Mesenchymal stem cell (in vitro differentiated cells and primary cell): ENCODE measurements at regions not wholly inside any gene's neighbourhood (a gene's known extent, or its start where the extent isn't known, plus 50 kb on each side); places are given as distances from the start of the nearest gene placed in this dataset.
"Not testable (repeated sequence)": the region's sequence is repeated elsewhere in the genome, so short reads cannot be mapped to it uniquely, and the experiment has no call there.

Experiments
- DNase-seq: peaks from one replicate; pipeline ENCODE4 v3.0.0-alpha.2; 2013
- H2AFZ ChIP-seq: one replicate; pipeline ENCODE4 v1.6.1; 2013; ENCODE audit warnings: low read depth, mild to moderate bottlenecking, control low read depth, inconsistent platforms, low read length, moderate library complexity
- H2AK5ac ChIP-seq: 2 replicates; pipeline ENCODE4 v1.6.1; 2013; ENCODE audit warnings: low read length, moderate library complexity, mild to moderate bottlenecking, inconsistent platforms; ENCODE audit not compliant: severe bottlenecking
- H2BK120ac ChIP-seq: one replicate; pipeline ENCODE4 v1.6.1; 2013; ENCODE audit warnings: low read depth, mild to moderate bottlenecking, inconsistent platforms, low read length, moderate library complexity
- H2BK12ac ChIP-seq, 2 experiments: one replicate each; pipeline ENCODE4 v1.6.1; 2013; ENCODE audit warnings: inconsistent platforms in 2 of 2, low read length in 2 of 2, mild to moderate bottlenecking in 2 of 2, moderate library complexity in 2 of 2, control low read depth in 1 of 2
- H2BK15ac ChIP-seq: one replicate; pipeline ENCODE4 v1.6.1; 2013; ENCODE audit warnings: mild to moderate bottlenecking, low read depth, inconsistent platforms; ENCODE audit not compliant: poor library complexity, severe bottlenecking
- H2BK5ac ChIP-seq: 2 replicates; pipeline ENCODE4 v1.6.1; 2013; ENCODE audit warnings: low read depth, mild to moderate bottlenecking, low read length, control low read depth, inconsistent platforms; ENCODE audit not compliant: poor library complexity, severe bottlenecking
- H3K14ac ChIP-seq, 2 experiments: one replicate each; pipeline ENCODE4 v1.6.1; 2013; ENCODE audit warnings: inconsistent platforms in 2 of 2, low read length in 2 of 2, control low read depth in 1 of 2, mild to moderate bottlenecking in 1 of 2, moderate library complexity in 1 of 2
- H3K18ac ChIP-seq, 2 experiments: one replicate each; pipeline ENCODE4 v1.6.1; 2013; ENCODE audit warnings: inconsistent platforms in 2 of 2, low read length in 2 of 2, control low read depth in 1 of 2, low read depth in 1 of 2, mild to moderate bottlenecking in 1 of 2
- H3K23ac ChIP-seq, 2 experiments: one replicate each; pipeline ENCODE4 v1.6.1; 2013; ENCODE audit warnings: inconsistent platforms in 2 of 2, low read length in 2 of 2, mild to moderate bottlenecking in 2 of 2, moderate library complexity in 2 of 2, control low read depth in 1 of 2
- H3K27ac ChIP-seq: 2 replicates; pipeline ENCODE4 v1.5.1; 2013; ENCODE audit warnings: mild to moderate bottlenecking, moderate library complexity, low read length, control low read depth, inconsistent platforms; ENCODE audit not compliant: poor library complexity, severe bottlenecking
- H3K27me3 ChIP-seq, 2 experiments: 2 replicates each; pipeline versions ENCODE4 v1.6.1 to v1.7.0; 2013; ENCODE audit warnings: low read length in 2 of 2, mild to moderate bottlenecking in 2 of 2, moderate library complexity in 2 of 2, control low read depth in 1 of 2, inconsistent platforms in 1 of 2; ENCODE audit not compliant: control insufficient read depth in 1 of 2, insufficient read depth in 1 of 2
- H3K36me3 ChIP-seq, 2 experiments: 2 replicates each; pipeline versions ENCODE4 v1.6.1 to v1.7.0; 2013; ENCODE audit warnings: low read length in 2 of 2, control low read depth in 1 of 2, inconsistent platforms in 1 of 2, low read depth in 1 of 2, mild to moderate bottlenecking in 1 of 2; ENCODE audit not compliant: insufficient read depth in 2 of 2, control insufficient read depth in 1 of 2
- H3K4ac ChIP-seq, 2 experiments: one replicate each; pipeline ENCODE4 v1.6.1; 2013; ENCODE audit warnings: inconsistent platforms in 2 of 2, low read length in 2 of 2, mild to moderate bottlenecking in 2 of 2, moderate library complexity in 2 of 2, control low read depth in 1 of 2, low read depth in 1 of 2
- H3K4me1 ChIP-seq: 2 replicates; pipeline ENCODE4 v1.6.1; 2013; ENCODE audit warnings: low read depth, low read length, control low read depth; ENCODE audit not compliant: control insufficient read depth, insufficient read depth
- H3K4me2 ChIP-seq: 2 replicates; pipeline ENCODE4 v1.6.1; 2013; ENCODE audit warnings: low read length, mild to moderate bottlenecking, inconsistent platforms; ENCODE audit not compliant: poor library complexity, severe bottlenecking
- H3K4me3 ChIP-seq, 2 experiments: 2 replicates each; pipeline versions ENCODE4 v1.5.1 to v1.7.0; 2013; ENCODE audit warnings: low read length in 2 of 2, mild to moderate bottlenecking in 2 of 2, control low read depth in 1 of 2, low read depth in 1 of 2; ENCODE audit not compliant: insufficient read depth in 1 of 2
- H3K79me1 ChIP-seq: replicated peaks from 2 replicates; pipeline ENCODE4 v1.6.1; 2013; ENCODE audit warnings: mild to moderate bottlenecking, control low read depth, low read length, inconsistent platforms; ENCODE audit not compliant: poor library complexity, severe bottlenecking
- H3K9ac ChIP-seq: 2 replicates; pipeline ENCODE4 v1.7.0; 2013; ENCODE audit warnings: mild to moderate bottlenecking, low read length, moderate library complexity
- H3K9me3 ChIP-seq: 2 replicates; pipeline ENCODE4 v1.7.0; 2013; ENCODE audit warnings: mild to moderate bottlenecking, low read length; ENCODE audit not compliant: control insufficient read depth
- H4K8ac ChIP-seq: one replicate; pipeline ENCODE4 v1.6.1; 2013; ENCODE audit warnings: inconsistent platforms, mild to moderate bottlenecking, low read length, moderate library complexity
- H4K91ac ChIP-seq: one replicate; pipeline ENCODE4 v1.6.1; 2013; ENCODE audit warnings: mild to moderate bottlenecking, low read length, inconsistent platforms
- WGBS: methylation state at CpG from one replicate; pipeline ENCODE4 v1.1.7; 2013; ENCODE audit warnings: mixed read lengths; 5-methylcytosine and 5-hydroxymethylcytosine counted together

DNA sequence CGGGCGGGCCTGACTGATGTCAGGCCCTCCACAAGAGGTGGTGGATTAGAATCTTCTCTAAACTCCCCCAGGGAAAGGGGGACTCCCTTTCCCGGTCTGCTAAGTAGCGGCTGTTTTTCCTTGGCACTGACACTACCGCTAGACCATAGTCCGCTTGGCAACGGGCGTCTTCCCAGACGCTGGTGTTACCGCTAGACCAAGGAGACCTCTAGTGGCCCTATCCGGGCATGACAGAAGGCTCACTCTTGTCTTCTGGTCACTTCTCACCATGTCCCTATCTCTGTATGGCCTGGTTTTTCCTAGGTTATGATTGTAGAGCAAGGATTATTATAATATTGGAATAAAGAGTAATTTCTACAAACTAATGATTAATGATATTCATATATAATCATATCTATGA lies 318.2 kb upstream of the DKK2 start:
- H3K9me3 ChIP-seq, H3K4me3 ChIP-seq, H2BK15ac ChIP-seq, H3K4me1 ChIP-seq, H4K8ac ChIP-seq, H2BK12ac ChIP-seq, H2BK5ac ChIP-seq, H3K4ac ChIP-seq, H2AK5ac ChIP-seq, H3K4me2 ChIP-seq, H3K23ac ChIP-seq, H3K79me1 ChIP-seq, H3K27me3 ChIP-seq, H3K14ac ChIP-seq, H4K91ac ChIP-seq, H3K27ac ChIP-seq, H2BK120ac ChIP-seq, H3K36me3 ChIP-seq, H3K18ac ChIP-seq, H3K9ac ChIP-seq: not testable (repeated sequence)
- peak; percentile 20 for DNase-seq
- H2AFZ ChIP-seq, result peak overlapping the region; percentile 81
- WGBS, result 78% methylated on average over 11 of the region's 11 CpGs

GRCh38 chr4:107351196-107351595 lies 315.1 kb upstream of the DKK2 start:
- Histone ChIP-seq H2BK15ac (no peak overlapping the region), H2AFZ (no peak overlapping the region), H2BK5ac (no peak overlapping the region), H3K9me3 (no peaks in the 10 kb centered on the region), H3K18ac (no peak overlapping the region), H2AK5ac (no peak overlapping the region), H3K79me1 (no peaks in the 10 kb centered on the region), H4K91ac (no peak overlapping the region), H3K9ac (no peak overlapping the region), H3K4me2 (no peak overlapping the region), H3K36me3 (no peaks in the 10 kb centered on the region), H3K27me3 (no peaks in the 10 kb centered on the region), H2BK12ac (no peak overlapping the region), H3K4me3 (no peak overlapping the region), H3K27ac (no peak overlapping the region), H3K4ac (no peak overlapping the region), H3K4me1 (no peaks in the 10 kb centered on the region), H4K8ac (no peak overlapping the region), H3K23ac (no peak overlapping the region), H3K14ac (no peak overlapping the region), H2BK120ac (no peak overlapping the region)
- no peak for DNase-seq

GRCh38 chr4:107349732-107350131 lies 313.6 kb upstream of the DKK2 start:
- Histone ChIP-seq H3K36me3 (no peaks in the 10 kb centered on the region), H3K18ac (no peak overlapping the region), H3K9ac (no peak overlapping the region), H2BK120ac (no peak overlapping the region), H4K91ac (no peak overlapping the region), H2BK5ac (no peak overlapping the region), H2BK12ac (no peak overlapping the region), H3K27ac (peak overlapping the region; percentile 34), H3K9me3 (no peaks in the 10 kb centered on the region), H2AK5ac (no peak overlapping the region), H3K79me1 (no peaks in the 10 kb centered on the region), H3K4ac (no peak overlapping the region), H3K23ac (no peak overlapping the region), H4K8ac (no peak overlapping the region), H3K4me3 (no peak overlapping the region), H2AFZ (no peak overlapping the region), H3K4me1 (no peaks in the 10 kb centered on the region), H3K4me2 (no peak overlapping the region), H3K14ac (no peak overlapping the region), H3K27me3 (no peaks in the 10 kb centered on the region), H2BK15ac (no peak overlapping the region)
- no peak for DNase-seq

GRCh38 chr4:107349266-107349665 lies 313.2 kb upstream of the DKK2 start:
- Histone ChIP-seq H3K79me1 (no peaks in the 10 kb centered on the region), H2AFZ (no peak overlapping the region), H3K4me3 (no peak overlapping the region), H3K14ac (no peak overlapping the region), H2AK5ac (no peak overlapping the region), H3K23ac (no peak overlapping the region), H3K18ac (no peak overlapping the region), H3K27ac (peak overlapping the region; percentile 34), H3K9ac (no peak overlapping the region), H3K4ac (no peak overlapping the region), H4K91ac (no peak overlapping the region), H3K4me2 (no peak overlapping the region), H3K9me3 (no peaks in the 10 kb centered on the region), H3K4me1 (no peaks in the 10 kb centered on the region), H2BK5ac (no peak overlapping the region), H4K8ac (no peak overlapping the region), H3K27me3 (no peaks in the 10 kb centered on the region), H3K36me3 (no peaks in the 10 kb centered on the region), H2BK15ac (no peak overlapping the region), H2BK120ac (no peak overlapping the region), H2BK12ac (no peak overlapping the region)
- 35% methylated on average over 1 of the region's 1 CpG for WGBS
- peak; percentile 58 for DNase-seq
